ENCODE measurements at regions not wholly inside any gene's neighbourhood (a gene's known extent, or its start where the extent isn't known, plus 50 kb on each side); places are given as distances from the start of the nearest gene placed in this dataset.

DNA sequence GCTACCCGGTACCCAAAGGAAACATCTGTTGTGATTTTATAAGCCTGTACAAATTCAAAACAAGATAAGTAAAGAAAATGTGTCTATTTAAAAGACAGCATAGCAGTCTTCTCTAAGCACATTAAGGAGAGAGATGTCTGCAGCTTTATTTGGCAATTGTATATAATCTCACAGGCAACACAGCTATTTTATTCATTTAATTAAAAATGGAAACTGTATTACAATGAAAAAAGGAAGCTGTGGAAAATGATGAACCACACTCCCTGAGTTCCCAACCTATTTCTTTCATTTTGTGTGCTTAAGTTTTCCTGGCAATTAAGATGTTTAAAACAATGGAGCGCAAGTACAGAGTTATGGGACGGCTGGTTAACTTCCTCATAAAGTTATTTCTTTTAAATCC lies 78.4 kb downstream of the CBLL2 start:
- Histone ChIP-seq H3K27ac (ENCODE audit: low read depth, low read length) (no peak overlapping the region), H3K27me3 (ENCODE audit: control insufficient read depth, insufficient read depth, low read length, poor library complexity, severe bottlenecking) (no peaks in the 10 kb centered on the region), H3K9ac (ENCODE audit: extremely low read depth, low read length, poor library complexity, severe bottlenecking) (no peak overlapping the region), H3K4me3 (ENCODE audit: low read length) (no peak overlapping the region), H3K4me1 (ENCODE audit: control insufficient read depth, insufficient read depth, low read length) (no peaks in the 10 kb centered on the region), H3K36me3 (ENCODE audit: control insufficient read depth, insufficient read depth, low read length) (no peaks in the 10 kb centered on the region), H3K9me3 (ENCODE audit: control insufficient read depth, low read length) (no peaks in the 10 kb centered on the region)
- no peak for DNase-seq
- H3K9me3 Mint-ChIP-seq: no peaks in the 10 kb centered on the region
- no peaks in the 10 kb centered on the region for H3K36me3 Mint-ChIP-seq (ENCODE audit: low read depth)
- H3K27me3 Mint-ChIP-seq (ENCODE audit: insufficient read depth): no peaks in the 10 kb centered on the region
- no peak overlapping the region for H3K4me3 Mint-ChIP-seq
- peaks cover 6% of the 10 kb centered on the region for H3K4me1 Mint-ChIP-seq
- 89% methylated on average over 2 of the region's 3 CpGs; no CpG with 5 or more reads in 1 of the 2 experiments for WGBS, 2 experiments (ENCODE audit: insufficient coverage in 1 of 2, insufficient read length in 1 of 2)
- TF ChIP-seq, protein P1, sequence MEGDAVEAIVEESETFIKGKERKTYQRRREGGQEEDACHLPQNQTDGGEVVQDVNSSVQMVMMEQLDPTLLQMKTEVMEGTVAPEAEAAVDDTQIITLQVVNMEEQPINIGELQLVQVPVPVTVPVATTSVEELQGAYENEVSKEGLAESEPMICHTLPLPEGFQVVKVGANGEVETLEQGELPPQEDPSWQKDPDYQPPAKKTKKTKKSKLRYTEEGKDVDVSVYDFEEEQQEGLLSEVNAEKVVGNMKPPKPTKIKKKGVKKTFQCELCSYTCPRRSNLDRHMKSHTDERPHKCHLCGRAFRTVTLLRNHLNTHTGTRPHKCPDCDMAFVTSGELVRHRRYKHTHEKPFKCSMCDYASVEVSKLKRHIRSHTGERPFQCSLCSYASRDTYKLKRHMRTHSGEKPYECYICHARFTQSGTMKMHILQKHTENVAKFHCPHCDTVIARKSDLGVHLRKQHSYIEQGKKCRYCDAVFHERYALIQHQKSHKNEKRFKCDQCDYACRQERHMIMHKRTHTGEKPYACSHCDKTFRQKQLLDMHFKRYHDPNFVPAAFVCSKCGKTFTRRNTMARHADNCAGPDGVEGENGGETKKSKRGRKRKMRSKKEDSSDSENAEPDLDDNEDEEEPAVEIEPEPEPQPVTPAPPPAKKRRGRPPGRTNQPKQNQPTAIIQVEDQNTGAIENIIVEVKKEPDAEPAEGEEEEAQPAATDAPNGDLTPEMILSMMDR (conservative IDR thresholded peaks at IDR 0.05): no peak
- H3K27ac Mint-ChIP-seq: no peak overlapping the region

DNA sequence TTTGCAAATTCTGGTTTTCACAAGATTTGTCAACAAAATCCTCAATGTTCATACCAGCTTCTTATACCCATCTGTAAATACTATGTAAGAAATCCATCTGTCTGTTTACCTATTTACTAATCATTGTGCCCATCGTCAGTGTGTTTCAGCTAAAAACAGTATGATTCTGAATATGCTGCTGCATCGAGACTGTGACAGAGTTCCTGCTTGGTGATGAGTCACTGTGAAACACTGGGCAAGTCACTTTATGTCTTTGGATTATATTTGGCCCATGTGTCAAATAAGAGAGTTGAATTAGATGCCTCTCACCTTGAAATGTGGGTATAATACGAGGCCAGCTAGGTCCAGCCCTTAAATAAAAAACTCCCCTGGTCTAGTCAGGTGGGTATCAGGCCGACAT lies 79.3 kb downstream of the CBLL2 start:
- Histone ChIP-seq H3K9me3 (ENCODE audit: control insufficient read depth, low read length) (no peaks in the 10 kb centered on the region), H3K27me3 (ENCODE audit: control insufficient read depth, insufficient read depth, low read length, poor library complexity, severe bottlenecking) (no peaks in the 10 kb centered on the region), H3K4me1 (ENCODE audit: control insufficient read depth, insufficient read depth, low read length) (no peaks in the 10 kb centered on the region), H3K27ac (ENCODE audit: low read depth, low read length) (no peak overlapping the region), H3K9ac (ENCODE audit: extremely low read depth, low read length, poor library complexity, severe bottlenecking) (no peak overlapping the region), H3K36me3 (ENCODE audit: control insufficient read depth, insufficient read depth, low read length) (no peaks in the 10 kb centered on the region), H3K4me3 (ENCODE audit: low read length) (no peak overlapping the region)
- no peak overlapping the region for H3K4me3 Mint-ChIP-seq
- peaks cover 6% of the 10 kb centered on the region for H3K4me1 Mint-ChIP-seq
- H3K27ac Mint-ChIP-seq: no peak overlapping the region
- TF ChIP-seq, protein P1 (conservative IDR thresholded peaks at IDR 0.05): no peak
- no peaks in the 10 kb centered on the region for H3K9me3 Mint-ChIP-seq
- no peaks in the 10 kb centered on the region for H3K27me3 Mint-ChIP-seq (ENCODE audit: insufficient read depth)
- no peaks in the 10 kb centered on the region for H3K36me3 Mint-ChIP-seq (ENCODE audit: low read depth)
- WGBS, 2 experiments (ENCODE audit: insufficient coverage in 1 of 2, insufficient read length in 1 of 2): 92% methylated on average over 4 of the region's 4 CpGs; no CpG with 5 or more reads in 1 of the 2 experiments
- DNase-seq: no peak

DNA sequence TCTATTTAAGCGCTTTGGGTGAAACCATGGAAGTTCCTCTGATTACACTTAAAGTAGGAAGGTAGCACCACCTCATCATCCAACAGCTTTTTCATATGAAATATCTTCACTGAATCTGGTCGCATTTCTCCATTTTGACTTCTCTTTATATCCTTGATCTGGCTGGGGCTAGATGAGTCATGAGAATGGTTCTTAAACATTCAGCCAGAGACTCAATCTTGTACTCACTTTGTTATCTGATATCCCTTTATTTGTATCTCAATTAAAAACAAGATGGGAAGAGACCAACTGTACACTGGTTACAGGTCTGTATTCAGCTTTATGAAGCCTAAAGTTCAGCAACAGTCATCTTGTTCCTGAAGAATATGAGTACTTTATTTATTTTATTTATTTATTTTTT lies 84.9 kb downstream of the CBLL2 start:
- no peaks in the 10 kb centered on the region for H3K36me3 Mint-ChIP-seq (ENCODE audit: low read depth)
- H3K9me3 Mint-ChIP-seq: no peaks in the 10 kb centered on the region
- WGBS, 2 experiments (ENCODE audit: insufficient coverage in 1 of 2, insufficient read length in 1 of 2): 82 to 83% methylated on average over 1 of the region's 2 CpGs
- DNase-seq: no peak
- H3K9ac ChIP-seq (ENCODE audit: extremely low read depth, low read length, poor library complexity, severe bottlenecking): no peak overlapping the region
- no peak overlapping the region for H3K27ac Mint-ChIP-seq
- no peak overlapping the region for H3K4me3 Mint-ChIP-seq
- H3K4me1 ChIP-seq (ENCODE audit: control insufficient read depth, insufficient read depth, low read length): no peaks in the 10 kb centered on the region
- H3K27me3 Mint-ChIP-seq (ENCODE audit: insufficient read depth): no peaks in the 10 kb centered on the region
- H3K9me3 ChIP-seq (ENCODE audit: control insufficient read depth, low read length): no peaks in the 10 kb centered on the region
- no peaks in the 10 kb centered on the region for H3K27me3 ChIP-seq (ENCODE audit: control insufficient read depth, insufficient read depth, low read length, poor library complexity, severe bottlenecking)
- no peaks in the 10 kb centered on the region for H3K36me3 ChIP-seq (ENCODE audit: control insufficient read depth, insufficient read depth, low read length)
- H3K27ac ChIP-seq (ENCODE audit: low read depth, low read length): no peak overlapping the region
- H3K4me3 ChIP-seq (ENCODE audit: low read length): no peak overlapping the region
- H3K4me1 Mint-ChIP-seq: peaks cover 6% of the 10 kb centered on the region
- TF ChIP-seq, protein P1 (conservative IDR thresholded peaks at IDR 0.05): no peak
